Uterus (tissue), 2 donors: ENCODE measurements at regions not wholly inside any gene's neighbourhood (a gene's known extent, or its start where the extent isn't known, plus 50 kb on each side); places are given as distances from the start of the nearest gene placed in this dataset.
"Not testable (repeated sequence)": the region's sequence is repeated elsewhere in the genome, so short reads cannot be mapped to it uniquely, and the experiment has no call there.

Experiments used
- CTCF ChIP-seq, 4 experiments: fragments of 200-600 bp in 2 of 4; fragments of 450-650 bp in 2 of 4; sonication (generic) in 2 of 4; IDR thresholded peaks; one replicate each; pipeline ENCODE4 v1.5.1; 2016 to 2019; ENCODE audit warnings: antibody characterized with exemption in 4 of 4, mild to moderate bottlenecking in 2 of 4, moderate library complexity in 1 of 4
- POLR2A ChIP-seq, 2 donors: fragments of 450-650 bp; IDR thresholded peaks; one replicate each; pipeline ENCODE4 v1.6.1; 2016; ENCODE audit warnings: antibody characterized with exemption in 2 of 2, mild to moderate bottlenecking in 1 of 2, moderate library complexity in 1 of 2

- TF ChIP-seq POLR2A, CTCF (IDR thresholded peaks at IDR 0.05): not testable (repeated sequence)
Measured at GRCh38 chr21:5019120-5019519, 5502.3 kb upstream of the TPTE start.
